GM21515 (cell line): ENCODE measurements at regions not wholly inside any gene's neighbourhood (a gene's known extent, or its start where the extent isn't known, plus 50 kb on each side); places are given as distances from the start of the nearest gene placed in this dataset.
"Not testable (repeated sequence)": the region's sequence is repeated elsewhere in the genome, so short reads cannot be mapped to it uniquely, and the experiment has no call there.

Experiments used
- ATAC-seq: cut with Tn5 transposase; IDR thresholded peaks from one replicate; pipeline ENCODE4 v1.9.1; 2021; ENCODE audit not compliant: unreplicated experiment

- no peak for ATAC-seq
Observed at GRCh38 chr3:16707260-16707659, 102.0 kb upstream of the DAZL start.

GRCh38 chr3:16708285-16708684 lies 103.1 kb upstream of the DAZL start:
- no peak for ATAC-seq

GRCh38 chr3:16711691-16712090 lies 106.5 kb upstream of the DAZL start:
- ATAC-seq: not testable (repeated sequence)

GRCh38 chr3:16715281-16715680 lies 110.1 kb upstream of the DAZL start:
- no peak for ATAC-seq

GRCh38 chr3:16719426-16719825 lies 114.2 kb upstream of the DAZL start:
- ATAC-seq: no peak

- no peak for ATAC-seq
Observed at GRCh38 chr3:16720367-16720940, 115.2 kb upstream of the DAZL start.

- no peak for ATAC-seq
Observed at GRCh38 chr3:16721494-16721893, 116.3 kb upstream of the DAZL start.

- ATAC-seq: no peak
Observed at GRCh38 chr3:16723978-16724377, 118.8 kb upstream of the DAZL start.

GRCh38 chr3:16724487-16724886 lies 119.3 kb upstream of the DAZL start:
- ATAC-seq: no peak

GRCh38 chr3:16725972-16726371 lies 120.7 kb upstream of the DAZL start:
- ATAC-seq: no peak

- no peak for ATAC-seq
Observed at GRCh38 chr3:16728770-16729745, 123.8 kb upstream of the DAZL start.

- no peak for ATAC-seq
Observed at GRCh38 chr3:16738451-16738850, 133.2 kb upstream of the DAZL start.

GRCh38 chr3:16739541-16740105 lies 134.4 kb upstream of the DAZL start:
- ATAC-seq: no peak

- no peak for ATAC-seq
Observed at GRCh38 chr3:16740515-16740914, 135.3 kb upstream of the DAZL start.

- no peak for ATAC-seq
Observed at GRCh38 chr3:16741103-16741758, 136.0 kb upstream of the DAZL start.

GRCh38 chr3:16741890-16742289 lies 136.7 kb upstream of the DAZL start:
- no peak for ATAC-seq

GRCh38 chr3:16743276-16743675 lies 138.1 kb upstream of the DAZL start:
- ATAC-seq: no peak

GRCh38 chr3:16759227-16759903 lies 125.4 kb upstream of the PLCL2 start:
- ATAC-seq: no peak

- ATAC-seq: no peak
Observed at GRCh38 chr3:16761571-16761970, 123.2 kb upstream of the PLCL2 start.

- ATAC-seq: no peak
Observed at GRCh38 chr3:16765661-16766060, 119.1 kb upstream of the PLCL2 start.

GRCh38 chr3:16767006-16767405 lies 117.7 kb upstream of the PLCL2 start:
- ATAC-seq: no peak
